ENCODE measurements at regions not wholly inside any gene's neighbourhood (a gene's known extent, or its start where the extent isn't known, plus 50 kb on each side); places are given as distances from the start of the nearest gene placed in this dataset.

DNA sequence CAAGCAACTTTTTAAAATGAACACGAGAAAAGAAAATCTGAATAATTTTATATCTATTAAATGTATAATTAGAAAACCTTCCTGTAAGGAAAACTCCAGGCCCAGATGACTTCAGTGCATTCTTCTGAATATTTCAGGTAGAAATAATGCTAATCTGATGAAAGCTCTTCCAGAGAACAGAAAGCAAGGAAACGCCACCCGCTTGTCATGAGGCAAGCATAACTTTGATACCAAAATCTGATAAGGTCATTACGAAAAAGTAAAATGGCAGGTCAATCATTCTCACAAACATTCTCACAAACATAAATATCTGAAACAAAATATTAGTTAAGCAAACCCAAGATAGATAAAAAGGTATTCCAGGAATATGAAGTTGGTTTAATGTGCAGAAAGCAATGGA is 60.6 kb upstream of the PCSK6 start:
- no peak for DNase-seq

DNA sequence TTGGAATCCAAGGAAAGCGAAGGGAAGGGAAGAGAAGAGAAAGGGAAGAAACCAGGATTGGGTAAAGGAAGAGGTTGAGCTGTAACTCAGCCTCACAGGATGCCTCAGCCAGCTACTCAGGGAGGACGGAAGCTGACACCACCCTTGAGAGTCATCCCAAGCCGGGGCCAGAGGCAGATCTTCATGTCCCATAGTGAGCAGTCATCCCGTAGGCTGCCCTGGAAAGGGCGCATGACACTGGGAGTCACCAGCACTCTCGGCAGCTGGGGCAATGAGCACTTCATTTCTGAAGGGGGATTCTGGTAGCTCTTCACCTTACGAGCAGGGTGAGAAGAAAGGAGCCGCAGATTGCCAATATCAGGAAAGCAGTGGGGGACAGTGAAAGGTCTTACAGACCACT is 60.1 kb upstream of the PCSK6 start:
- no peak for DNase-seq

DNA sequence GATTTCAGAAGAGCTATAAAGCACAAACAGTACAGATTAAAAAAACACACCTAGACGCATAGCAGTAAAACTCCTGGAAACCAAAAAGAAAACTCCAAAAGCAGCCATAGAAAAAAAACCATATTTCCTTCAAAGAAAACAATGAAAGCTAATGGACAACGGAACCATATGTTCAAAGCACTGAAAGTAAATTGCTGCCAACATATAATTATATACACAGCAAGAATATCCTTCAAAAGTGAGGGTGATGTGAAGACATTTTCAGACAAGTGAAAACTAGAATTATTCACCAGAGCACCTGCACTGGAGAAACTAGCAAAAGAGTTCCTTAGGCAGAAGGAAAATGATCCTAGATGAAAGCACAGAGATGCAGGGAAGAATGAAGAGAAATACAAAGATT is 58.2 kb upstream of the PCSK6 start:
- DNase-seq: no peak

DNA sequence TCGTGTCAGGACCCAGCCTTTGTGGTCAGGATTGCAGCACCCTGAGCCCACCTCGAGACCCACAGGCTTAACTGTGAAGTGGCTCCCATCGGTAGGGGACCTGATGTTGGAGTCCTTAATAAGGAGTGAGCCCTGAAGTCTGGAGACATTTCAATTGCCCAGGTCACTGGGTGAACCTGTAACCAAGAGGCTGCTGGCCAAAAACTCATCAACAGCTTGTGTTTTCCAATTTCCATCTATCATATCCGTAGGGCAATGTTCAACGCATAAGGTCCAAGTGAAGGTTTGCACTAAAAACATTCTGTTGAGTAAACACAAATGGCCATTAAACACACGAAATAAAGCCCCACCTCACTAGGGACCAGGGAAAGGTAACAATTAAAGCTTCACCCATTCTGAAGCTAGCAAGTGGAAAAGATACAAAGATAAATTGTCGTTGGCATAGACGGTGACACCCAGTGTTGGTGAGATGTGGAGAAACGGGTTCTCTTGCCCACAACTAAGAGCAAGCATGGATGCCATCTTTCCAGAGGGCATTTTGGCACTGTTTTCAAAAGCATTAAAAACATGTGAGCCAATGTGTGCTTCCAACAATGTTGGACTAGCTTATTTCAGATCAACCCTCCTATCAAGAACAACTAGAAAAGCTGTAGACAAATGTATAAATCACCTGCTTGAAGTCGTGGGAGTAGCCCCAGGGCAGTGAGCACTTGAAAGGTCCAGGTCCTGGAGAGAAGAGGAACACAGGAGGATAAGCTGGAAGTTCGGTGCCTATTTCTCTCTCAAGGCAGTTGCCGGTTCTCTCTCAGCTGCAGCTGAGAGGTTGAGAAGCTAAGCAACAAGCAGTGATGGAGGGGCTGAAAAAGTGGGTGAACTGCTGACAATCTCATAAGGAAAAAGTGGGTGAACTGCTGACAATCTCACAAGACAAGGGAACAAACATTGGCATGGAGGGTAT is 56.3 kb upstream of the PCSK6 start:
- no peak for DNase-seq

DNA sequence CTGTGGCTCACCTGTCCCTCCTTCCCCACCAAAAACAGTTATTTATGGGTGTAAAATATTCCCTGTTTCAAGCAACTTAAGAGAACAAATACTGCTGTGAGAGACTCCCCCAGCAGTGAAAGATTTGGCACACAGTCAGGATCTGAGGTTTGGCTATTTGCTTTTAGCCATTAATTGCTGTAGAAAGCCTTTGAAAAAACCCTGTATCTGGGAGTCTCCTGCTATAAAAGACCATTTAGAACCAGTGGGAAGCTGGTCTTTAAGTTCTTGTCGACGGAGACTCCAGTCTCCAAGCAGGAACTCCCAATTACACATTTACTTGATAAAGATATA is 55.1 kb upstream of the PCSK6 start:
- no peak for DNase-seq

DNA sequence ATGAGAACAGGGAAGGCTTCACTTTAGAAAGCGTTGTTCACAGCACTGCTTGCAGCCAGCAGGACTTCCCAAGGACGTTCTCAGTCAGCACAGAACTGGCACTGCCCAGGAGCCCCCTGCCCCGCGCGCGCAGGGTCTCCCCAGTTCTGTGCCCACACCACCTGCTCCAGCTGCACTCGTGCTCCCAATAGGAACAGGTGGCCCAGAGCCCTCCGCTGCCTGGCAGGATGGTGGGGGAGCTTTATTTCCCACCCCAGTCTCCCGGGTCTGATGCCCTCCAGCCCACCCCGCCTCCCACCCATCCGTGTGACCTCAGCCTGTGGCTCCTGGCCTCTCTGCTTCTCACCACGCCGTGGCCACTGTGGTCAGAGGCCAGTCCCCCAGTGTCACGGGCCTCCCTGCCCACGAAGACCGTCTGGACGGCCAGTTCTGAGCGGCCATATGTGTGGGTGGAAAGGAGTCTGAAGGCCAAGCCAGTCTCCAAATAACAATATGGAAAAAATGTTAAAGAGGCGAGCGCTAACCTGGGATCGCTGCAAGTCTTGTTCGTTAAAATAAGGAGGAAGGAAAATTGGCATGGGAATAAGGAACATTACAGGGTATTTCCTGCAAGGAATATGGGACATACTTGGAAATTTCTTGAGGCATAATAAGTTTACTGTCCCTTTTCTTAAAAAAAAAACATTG is 54.6 kb upstream of the PCSK6 start:
- DNase-seq: no peak

DNA sequence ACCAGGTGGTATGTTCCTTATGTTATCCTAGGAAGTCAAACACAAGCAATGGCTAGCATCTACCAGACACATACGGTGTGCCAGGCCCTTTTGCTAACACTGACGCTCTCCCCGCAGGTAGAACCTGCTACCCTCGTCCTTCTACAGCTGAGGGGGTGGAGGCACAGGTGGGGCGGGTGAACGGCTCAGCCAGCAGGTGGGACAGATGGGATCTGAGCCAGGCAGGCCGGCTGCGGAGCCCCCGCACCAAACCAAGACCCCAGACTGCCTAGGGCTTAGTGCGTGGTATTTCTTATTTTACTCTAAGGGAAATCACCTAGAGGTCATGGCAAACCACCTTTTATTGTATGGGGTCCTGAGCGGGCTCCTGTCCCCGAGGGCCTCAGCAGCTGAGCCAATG is 53.9 kb upstream of the PCSK6 start:
- DNase-seq: no peak

DNA sequence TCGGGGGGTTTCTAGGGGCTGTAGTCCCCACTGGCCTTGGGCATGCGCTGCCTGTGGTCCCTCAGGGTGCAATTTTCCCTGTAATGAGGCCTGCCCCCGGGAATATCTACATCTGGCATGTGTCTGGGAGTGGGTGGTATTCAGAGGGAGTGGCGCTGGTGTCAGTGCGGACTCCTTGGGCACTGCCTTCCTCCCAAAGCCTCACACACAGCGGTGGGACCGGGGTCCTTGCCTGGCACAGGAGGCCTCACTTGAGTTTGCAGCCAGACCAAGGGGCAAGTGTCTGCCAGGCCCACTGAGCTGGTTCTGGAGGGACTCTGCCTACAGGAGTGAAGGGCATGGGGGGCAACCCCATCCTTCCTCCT is 53.5 kb upstream of the PCSK6 start:
- no peak for DNase-seq

DNA sequence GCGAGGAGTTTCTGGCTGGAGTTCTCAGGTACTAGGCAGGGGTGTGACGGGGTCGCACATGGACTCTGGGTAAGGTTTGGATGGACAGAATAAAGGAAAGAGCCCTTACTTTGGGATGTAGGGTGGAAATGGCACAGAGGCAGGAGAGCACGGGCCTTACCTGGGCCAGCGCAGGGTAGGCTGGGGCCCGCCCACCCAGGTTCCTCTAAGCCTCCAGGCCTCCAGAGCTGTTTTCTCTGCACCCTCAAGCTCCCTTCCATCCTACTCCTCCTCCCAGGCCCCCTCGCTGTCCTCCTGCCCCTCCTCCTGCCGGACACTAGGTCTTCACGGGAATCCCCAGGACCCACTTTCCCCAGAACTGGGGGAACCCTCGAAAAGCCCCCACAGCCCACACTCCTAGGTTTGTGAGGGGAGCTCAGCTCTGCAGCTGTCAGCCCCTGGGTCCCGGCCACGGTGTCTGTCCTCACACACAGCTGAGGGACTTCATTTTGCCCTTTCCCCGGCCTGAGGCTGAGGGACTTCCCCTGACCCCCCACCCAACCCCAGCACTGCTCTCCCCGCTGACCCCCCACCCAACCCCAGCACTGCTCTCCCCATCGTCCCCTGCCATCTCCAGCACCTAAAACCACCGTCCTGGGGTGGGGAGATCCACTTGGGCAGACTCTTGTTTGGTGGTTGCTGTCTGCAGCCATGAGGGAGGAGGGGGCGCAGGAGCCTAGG is 53.0 kb upstream of the PCSK6 start:
- no peak for DNase-seq

DNA sequence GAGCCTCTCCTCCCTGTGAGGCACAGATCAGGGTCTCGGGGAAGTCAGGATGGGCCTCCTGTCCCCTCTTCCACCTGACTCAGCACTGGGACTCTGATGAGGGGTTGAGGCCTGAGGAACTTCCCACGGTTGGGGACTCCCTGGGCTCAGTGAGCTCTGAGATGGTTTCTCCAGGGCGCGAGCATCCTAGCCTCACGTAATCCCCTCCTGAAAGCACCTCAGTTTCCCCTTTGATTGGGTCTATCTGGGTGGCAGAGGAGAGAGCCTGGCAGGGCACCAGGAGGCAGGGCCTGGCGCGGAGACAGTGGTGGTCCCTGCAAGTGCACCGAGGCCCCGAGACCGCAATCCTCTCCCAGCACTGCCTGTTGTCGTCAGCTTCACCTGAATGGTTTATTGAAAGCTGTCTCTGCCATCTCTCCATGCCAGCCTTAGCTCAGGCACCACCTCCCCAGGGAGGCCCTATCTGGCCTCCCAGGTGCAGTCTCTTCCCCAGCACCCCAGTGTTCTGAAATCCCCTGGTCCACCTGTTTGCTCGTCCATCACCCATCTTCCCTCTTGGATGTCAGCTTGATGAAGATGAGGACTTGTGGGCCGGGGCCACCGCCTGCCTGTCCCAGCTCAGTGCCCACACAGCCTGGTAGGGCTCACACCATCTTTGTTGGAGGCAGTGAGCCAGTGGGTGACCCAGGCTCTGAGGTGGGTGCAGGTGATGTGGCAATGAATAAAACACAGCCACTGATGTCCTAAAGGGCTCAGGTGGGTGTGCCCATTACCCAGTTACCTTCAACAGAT is 52.2 kb upstream of the PCSK6 start:
- no peak for DNase-seq

DNA sequence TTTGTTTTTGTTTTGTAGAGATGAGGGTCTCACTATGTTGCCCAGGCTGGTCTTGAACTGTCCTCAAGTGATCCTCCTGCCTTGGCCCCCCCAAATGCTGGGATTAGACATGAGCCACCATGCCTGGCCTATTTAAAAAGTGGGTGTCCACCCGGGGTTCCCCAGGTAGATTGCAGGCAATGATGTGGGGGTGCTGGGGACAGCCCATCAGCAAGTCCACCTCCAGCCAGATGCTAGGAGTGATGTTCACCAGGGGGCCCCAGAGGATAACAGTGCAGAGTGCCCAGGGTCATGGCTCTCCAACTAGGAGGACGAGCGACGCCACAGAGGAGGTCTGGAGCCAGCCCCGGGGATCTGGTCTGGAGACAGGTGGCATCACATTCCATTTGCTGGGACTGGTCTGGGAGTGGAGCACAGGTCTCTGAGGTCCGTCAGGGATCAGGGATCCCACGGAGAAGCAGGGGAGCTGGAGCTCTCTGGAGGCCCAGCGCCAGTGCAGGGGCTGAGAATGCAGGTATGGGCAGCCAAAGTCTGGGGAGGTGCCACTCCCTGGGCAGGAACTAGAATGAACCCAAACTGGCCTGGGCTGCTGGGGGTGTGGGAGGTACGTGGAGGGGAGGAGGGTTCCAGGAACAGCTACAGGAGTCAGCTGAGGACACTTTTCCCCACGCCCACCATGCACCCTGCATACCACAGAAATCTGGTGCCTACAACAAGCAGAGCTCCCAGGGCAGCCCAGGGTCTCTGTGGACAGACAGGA is 51.2 kb upstream of the PCSK6 start:
- peak; percentile 8 for DNase-seq

DNA sequence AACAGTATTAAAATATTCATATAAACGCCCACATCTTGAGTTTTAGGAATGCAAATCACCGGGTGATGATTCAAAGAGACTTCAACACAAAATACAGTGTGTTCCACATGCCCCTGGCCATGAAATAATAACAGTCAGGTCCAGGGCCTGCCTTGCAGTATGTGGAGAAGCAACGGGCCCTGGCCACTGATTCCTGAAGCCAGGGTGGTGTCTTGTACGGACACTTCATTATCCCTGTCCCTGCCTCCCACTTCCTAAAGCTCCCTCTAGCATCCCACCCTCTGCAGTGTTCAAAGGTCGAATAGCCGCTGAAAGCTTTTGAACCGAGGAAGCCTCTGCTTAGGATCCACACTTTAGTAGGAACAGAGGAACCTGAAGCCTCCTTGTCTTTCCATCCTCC is 50.4 kb upstream of the PCSK6 start:
- no peak for DNase-seq

DNA sequence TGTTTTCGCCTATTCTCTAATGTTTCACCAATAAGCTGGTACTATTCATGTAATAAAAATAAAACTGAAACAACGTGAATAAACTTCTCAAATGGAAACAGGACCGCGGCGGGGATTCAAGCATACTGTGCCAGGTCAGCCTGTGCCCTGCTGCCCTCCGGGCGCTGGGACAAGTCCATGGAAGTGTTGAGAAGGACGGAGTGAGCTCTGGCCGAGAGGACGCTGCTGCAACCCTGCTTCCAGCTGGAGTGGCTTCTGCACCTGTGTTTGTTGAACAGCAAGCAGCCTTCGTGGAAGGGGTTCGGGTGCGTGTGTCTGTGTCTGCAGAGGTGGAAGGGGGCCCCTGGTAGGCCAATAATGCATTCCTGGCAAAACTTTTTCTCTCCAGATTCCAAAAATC is 50.0 kb upstream of the PCSK6 start:
- DNase-seq: no peak
